ENCODE measurements at regions not wholly inside any gene's neighbourhood (a gene's known extent, or its start where the extent isn't known, plus 50 kb on each side); places are given as distances from the start of the nearest gene placed in this dataset.
"Not testable (repeated sequence)": the region's sequence is repeated elsewhere in the genome, so short reads cannot be mapped to it uniquely, and the experiment has no call there.

DNA sequence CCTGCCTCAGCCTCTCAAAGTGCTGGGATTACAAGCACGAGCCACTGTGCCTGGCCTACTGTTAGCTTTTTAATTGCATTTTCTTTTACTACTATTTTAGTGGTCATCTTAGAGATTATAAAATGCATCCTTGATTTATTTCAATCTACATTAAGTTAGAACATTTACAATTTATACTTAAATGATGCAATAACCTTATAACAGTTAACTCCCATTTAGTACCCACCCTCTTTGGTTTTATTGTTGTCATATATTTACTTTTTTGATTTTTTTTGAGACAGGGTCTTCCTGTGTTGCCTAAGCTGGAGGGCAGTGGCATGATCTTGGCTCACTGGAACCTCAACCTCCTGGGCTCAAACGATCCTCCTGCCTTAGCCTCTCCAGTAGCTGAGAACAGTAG, 77.3 kb downstream of the PPCDC start:
- no peak for DNase-seq (ENCODE audit: low spot score)

DNA sequence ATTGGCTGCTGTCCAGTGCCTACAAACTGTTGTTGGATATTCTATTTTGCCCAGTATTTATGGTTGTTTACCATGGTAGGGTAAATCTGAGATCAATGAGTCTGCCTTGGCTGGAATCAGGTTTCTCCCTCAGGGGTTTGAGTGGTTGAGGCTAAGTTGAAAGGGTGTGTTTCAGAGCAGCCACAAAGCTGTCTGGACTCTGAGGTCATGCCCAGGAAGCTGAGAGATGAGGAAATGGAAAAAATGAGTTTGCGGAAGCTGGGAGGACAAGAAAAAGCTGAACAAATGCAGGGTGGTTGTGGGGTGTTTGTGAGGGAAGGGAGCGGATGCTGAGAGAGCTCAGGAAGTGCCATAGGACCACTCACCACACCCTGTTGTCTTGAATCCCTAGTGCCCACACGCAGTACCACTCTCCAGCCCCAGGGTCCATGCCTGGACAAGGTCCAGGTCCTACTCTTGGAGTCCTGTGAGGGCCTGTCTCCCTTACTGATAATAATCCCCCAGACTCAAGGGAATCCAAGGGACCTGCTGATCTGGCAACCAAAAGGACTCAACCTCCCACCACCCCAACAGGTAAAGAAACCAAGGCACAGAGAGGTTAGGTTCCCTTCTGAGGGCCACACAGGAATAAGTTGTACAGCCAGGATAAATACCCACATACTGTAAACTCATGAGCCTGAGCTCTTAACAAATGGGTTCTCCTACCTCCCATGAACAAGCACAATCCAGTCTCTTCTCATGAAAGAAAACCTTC, 81.6 kb downstream of the PPCDC start:
- peak; percentile 62 for DNase-seq (ENCODE audit: low spot score)

DNA sequence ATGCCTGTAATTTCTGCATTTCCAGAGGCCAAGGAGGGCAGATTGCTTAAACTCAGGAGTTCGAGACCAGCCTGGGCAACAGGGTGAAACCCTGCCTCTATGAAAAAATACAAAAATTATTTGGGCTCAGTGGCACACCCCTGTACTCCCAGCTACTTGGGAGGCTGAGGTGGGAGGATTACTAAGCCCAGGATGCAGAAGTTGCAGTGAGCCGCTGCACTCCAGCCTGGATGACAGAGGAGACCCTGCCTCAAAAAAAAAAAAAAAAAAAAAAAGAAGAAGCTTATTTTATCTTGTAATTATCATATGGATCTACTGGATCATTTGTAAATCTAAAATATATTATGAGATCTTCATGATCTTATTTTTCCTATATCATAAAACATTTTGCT, 84.1 kb downstream of the PPCDC start:
- DNase-seq (ENCODE audit: low spot score), result no peak

DNA sequence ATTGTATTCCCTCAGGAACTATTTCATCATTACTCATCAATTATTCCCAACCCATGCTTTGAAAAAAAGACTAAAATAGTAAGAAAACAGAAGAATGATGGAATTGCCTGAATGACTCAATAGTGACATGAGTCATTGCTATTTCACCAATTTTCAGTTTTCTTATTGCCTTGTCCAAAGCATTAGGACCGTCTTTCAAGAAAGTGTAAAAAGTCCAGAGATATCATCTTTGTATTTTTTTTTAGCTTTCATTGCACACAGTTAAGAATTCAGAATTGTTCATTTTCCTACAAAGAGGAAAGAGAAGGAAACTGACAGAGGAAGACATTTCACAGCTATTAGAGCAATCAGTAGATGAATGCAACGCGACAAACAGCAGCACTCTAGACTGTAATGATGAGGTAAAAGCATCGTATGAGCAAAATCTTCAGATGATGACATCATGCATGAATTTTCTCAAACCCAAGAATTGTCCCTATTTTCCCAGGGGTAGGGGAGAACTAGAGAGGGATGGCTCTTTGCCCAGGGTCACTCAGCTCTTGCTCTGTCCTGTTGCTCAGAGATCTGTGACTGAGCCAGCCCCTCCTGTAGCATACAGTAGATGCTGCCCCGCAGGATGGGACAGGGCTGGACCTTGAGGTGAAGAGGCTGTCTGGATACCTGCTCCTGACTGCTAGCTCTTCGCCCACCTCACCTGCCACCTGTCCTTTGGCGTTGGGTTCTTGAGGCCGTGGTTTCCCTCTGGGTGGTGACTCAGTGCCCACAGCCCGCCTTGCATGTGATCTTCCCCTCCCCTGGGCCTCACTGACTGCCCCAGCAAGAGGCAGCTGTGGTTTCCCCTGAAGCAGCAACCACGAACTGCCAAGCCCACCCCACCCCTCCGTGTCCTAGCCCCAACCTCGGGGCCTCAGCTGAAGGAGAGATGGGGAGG, 84.8 kb downstream of the PPCDC start:
- DNase-seq (ENCODE audit: low spot score), result no peak

DNA sequence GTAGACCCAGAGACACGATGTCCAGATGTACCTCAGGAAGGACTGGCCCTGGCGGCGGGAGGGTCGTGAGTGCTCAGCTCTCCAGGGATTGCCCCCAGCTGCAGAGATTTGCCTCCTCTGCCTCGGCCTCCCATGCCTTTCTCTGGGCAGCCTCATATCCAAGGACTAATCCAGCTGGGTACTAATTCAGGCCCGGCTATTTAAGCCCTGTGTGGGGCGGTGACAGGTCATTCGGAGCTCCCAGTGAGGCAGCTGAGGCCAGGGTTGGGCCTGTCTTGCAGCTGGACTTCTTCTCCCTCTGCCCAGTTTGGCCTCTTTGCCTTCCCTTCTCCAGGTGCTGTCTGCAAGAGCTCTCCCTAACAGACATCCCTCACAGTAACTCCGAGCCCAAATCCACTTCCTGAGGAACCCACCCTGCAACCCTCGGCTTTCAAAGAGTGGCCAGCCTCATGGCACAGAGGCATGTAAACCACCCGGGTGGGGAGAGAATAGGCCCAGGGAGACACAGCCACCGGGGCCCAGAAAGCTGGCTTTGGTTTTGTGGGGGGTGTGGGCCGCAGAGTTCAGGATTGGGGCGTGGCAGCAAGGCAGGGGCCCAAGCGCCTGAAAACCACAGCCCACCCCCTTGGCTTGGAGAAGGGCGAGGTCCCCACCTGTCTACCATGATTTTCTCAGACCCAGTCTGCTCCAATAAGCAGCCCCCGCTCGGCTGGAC, 85.8 kb downstream of the PPCDC start:
- no peak for DNase-seq (ENCODE audit: low spot score)

DNA sequence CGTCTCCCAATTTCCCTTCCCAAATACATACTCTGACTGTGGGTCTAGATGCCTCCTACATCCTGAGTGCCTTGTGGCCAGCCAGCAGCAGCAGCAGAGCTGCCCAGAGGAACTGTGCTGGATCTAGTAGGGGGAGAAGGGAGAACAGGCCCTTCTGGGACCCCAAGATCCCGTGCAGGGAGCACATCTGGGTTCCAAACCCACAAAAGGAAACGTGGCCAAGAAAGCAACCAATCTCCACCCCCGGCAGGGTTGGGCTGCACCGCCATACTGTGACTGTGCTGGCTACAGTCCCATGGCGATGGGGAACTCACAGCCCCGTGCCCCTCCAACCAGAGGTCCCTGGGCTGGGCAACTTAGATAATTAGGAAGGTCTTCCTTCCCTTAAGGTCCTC, 86.3 kb downstream of the PPCDC start:
- DNase-seq (ENCODE audit: low spot score), result no peak

DNA sequence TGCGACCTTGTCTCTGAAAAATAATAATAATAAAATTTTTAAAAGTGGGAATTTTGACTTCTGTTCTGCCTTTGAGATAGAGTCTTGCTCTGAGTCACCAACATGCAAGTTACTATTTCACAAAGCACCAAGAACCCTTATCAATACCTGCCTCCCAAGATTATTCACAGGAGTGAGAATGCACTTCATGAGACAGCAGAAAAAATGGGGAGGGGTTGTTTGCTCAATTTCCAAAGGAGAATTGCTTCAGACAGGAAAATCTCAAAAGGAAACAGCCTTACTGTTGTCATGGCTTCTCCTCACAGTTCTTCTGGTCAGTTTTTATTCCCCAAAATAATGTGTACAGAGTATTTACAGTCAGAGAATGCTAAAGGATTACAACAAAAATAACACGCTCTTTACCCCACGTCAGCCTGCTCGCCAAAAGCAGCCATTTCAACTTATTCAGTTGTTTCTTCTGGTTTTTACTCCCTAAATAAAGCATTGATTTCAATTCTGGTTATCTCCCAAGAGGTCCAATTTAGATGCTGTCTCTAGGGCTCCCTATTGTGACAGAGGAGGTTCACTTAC, 89.0 kb downstream of the PPCDC start:
- DNase-seq (ENCODE audit: low spot score), result no peak

DNA sequence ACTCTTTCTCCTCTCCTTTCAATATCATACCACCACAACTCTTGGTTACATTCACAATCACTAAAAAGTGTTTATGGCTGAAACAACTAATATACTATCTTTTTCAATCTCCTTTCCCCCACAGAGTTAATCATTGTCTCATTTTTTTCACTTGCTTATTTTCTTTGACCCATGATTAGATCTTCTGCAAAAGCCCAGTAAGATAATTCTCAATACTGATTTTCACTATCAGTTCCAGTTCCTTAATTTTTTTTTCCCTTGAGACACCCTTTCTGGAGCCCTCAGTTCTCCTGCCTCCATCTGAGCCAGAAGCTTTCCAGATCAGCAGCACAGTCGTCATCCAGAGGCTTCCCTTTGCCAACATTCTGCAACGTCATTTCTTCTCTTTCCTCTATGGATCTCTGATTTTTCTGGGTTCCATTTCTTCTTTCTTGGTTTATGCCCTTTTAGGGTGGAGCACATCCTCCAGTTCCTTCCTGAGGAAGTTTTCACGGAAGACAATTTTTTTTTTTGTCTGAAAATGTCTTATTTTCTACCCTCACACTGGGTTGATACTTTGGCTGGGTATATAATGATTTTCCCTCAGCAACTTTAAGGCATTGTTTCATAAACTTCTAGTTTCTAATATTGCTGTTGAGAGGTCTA, 88.7 kb upstream of the C15orf39 start:
- DNase-seq (ENCODE audit: low spot score), result no peak

DNA sequence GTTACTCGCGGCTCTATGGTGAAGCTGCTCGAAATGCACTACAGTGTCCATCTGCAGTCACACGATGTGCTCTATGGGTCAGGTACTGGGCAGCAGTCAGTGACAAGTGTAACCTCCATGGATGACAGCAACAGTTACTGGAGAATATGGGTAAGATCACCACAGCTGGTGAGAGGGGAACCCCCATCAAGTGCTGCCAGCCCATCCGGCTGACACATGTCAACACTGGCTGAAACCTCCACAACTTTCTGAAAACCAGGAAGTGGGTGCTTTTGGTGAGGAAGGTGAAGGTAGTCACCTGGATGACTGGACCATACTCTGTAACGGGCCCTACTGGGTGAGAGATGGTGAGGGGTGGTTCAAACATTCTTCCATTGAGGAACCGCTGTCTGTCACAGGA, 87.4 kb upstream of the C15orf39 start:
- DNase-seq (ENCODE audit: low spot score), result no peak

DNA sequence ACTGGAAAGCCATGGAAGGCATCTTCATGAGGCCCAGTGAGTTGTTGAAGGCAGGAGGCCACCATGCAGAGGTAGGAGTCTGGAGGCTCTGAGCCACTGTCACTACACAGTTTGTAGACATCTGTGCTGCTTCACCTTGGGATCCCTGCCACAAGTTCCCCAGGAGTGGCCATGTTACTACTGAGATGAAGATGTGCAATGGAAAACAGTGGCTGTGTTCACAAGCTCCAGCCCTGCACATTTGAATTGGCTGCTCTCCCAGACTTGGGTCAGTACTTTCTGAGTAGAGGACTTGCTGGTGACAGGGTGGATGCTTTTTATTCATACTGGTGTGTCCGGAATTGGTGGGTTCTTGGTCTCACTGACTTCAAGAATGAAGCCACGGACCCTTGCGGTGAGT, 86.9 kb upstream of the C15orf39 start:
- DNase-seq (ENCODE audit: low spot score), result no peak

DNA sequence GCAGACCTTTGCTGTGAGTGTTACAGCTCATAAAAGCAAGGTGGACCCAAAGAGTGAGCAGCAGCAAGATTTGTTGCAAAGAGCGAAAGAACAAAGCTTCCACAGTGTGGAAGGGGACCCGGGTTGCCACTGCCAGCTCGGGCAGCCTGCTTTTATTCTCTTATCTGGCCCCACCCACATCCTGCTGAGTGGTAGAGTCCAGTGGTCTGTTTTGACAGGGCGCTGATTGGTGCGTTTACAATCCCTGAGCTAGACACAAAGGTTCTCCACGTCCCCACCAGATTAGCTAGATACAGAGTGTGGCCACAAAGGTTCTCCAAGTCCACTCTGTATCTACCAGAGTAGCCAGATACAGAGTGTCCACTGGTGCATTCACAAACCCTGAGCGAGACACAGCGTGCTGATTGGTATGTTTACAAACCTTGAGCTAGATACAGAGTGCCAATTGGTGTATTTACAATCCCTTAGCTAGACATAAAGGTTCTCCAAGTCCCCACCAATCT, 86.2 kb upstream of the C15orf39 start:
- not testable (repeated sequence) for DNase-seq (ENCODE audit: low spot score)

DNA sequence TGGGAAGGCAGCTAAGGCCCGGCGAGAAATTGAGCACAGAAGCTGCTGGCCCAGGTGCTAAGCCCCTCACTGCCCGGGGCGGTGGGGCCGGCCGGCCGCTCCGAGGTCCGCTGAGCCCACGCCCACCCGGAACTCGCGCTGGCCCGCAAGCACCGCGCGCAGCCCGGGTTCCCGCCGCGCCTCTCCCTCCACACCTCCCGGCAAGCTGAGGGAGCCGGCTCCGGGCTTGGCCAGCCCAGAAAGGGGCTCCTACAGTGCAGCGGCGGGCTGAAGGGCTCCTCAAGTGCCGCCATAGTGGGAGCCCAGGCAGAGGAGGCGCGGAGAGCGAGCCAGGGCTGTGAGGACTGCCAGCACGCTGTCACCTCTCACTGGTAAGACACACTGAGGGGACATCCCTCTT, 85.5 kb upstream of the C15orf39 start:
- DNase-seq (ENCODE audit: low spot score), result not testable (repeated sequence)

DNA sequence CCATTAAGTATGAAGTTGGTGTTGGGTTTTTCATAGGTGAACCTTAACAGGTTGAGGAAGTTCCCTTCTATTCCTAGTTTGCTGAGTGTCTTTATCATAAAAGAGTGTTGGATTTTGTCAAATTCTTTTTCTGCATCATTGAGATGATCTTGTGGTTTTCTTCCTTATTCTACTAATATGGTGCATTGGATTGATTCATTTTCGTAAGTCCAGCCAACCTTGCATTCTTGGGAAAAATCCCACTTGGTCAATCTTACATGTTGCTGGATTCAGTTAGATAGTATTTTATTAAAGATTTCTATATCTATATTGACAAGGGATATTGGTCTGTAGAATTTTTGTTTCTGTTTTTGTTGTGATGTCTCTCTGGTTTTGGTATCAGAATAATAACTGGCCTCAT, 83.7 kb upstream of the C15orf39 start:
- no peak for DNase-seq (ENCODE audit: low spot score)

DNA sequence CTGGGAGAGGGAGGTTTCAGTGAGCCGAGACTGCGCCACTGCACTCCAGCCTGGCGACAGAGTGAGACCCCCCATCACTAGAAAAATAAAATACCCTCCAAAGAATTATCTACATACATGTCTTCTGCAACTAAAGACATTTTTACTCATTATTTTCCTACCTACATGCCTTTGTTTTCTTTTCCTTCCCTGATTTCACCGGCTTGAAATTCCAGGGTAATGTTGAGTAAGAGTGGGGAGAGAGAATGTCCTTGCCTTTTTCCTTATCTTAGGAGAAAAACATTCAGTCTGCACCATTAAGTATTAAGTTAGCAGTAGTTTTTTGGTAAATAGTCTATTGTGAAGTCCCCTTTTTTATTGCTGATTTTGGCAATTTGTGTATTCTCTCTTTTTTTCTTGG, 82.4 kb upstream of the C15orf39 start:
- DNase-seq (ENCODE audit: low spot score), result not testable (repeated sequence)

DNA sequence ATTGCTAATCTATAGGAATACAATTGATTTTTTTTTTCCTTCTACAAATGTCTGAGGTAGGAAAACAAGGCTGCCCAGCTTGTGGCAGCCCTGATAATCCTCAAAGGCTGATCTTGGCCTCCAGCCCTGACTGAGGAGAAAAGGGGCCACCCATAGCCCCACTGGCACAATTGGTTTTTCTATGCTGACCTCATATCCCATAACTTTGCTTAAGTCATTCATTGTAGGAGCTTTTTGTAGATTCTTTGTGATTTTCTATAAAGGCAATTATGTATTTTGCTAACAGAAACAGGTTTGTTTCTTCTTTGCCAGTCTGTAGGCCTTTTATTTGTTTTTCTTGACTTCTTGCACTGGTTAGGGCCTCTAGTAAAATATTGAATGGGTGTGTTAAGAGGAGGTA, 80.2 kb upstream of the C15orf39 start:
- DNase-seq (ENCODE audit: low spot score), result no peak

DNA sequence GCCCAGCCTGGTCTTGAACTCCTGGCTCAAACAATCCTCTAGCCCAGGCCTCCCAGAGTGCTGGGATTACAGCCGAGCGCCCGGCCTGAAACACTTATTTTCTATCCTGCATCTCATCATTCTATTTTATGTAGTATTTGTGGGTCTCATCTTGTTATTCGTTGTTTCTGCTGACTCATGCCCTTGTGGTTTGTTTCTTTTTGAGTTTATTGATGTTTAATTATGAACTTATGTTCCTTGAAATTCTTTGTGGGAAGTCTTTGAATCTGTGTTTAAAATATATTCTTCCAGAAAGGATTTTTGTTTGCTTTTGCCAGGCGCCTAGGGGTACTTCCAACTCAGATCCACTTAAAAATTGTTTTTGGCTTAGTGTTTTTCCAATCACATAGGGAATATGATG, 78.3 kb upstream of the C15orf39 start:
- DNase-seq (ENCODE audit: low spot score), result no peak

DNA sequence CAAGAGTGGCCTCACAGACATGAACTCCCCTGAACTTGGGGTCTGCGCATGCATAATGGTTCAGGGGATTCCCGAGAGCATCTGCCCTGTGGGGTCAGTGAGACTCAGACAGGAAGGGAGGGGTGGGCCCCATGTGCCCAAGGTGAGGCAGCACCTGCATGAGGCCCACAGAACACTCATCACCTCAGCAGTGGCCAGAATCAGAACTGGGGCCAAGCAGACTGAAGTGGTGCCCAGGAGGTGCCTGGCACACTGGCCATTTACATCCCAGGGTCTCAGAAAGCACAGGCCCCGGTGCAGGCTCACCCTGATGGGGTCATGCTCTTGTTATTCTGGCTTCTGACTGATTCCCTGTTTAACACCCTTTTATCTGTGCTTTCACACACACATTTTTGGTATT, 77.4 kb upstream of the C15orf39 start:
- DNase-seq (ENCODE audit: low spot score), result not testable (repeated sequence)

DNA sequence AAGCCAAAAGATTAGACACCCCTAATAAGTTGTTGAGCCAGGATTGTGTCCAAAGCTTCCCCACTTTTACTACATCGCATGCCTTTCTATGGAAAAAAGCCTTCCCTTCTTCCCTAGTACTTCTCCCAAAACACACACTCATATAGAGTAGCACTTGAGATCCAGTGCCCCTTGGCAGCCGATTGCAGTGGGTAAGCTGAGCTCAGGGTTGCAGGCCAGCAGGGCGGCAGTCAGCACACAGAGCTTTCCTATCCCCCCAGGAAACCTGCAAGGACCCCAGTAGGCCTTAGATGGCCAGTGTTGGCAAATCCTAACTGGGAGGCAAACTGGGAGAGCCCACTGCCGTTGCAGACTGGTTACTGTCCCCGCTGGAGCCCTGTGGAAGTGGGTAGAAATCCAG, 75.7 kb upstream of the C15orf39 start:
- no peak for DNase-seq (ENCODE audit: low spot score)

DNA sequence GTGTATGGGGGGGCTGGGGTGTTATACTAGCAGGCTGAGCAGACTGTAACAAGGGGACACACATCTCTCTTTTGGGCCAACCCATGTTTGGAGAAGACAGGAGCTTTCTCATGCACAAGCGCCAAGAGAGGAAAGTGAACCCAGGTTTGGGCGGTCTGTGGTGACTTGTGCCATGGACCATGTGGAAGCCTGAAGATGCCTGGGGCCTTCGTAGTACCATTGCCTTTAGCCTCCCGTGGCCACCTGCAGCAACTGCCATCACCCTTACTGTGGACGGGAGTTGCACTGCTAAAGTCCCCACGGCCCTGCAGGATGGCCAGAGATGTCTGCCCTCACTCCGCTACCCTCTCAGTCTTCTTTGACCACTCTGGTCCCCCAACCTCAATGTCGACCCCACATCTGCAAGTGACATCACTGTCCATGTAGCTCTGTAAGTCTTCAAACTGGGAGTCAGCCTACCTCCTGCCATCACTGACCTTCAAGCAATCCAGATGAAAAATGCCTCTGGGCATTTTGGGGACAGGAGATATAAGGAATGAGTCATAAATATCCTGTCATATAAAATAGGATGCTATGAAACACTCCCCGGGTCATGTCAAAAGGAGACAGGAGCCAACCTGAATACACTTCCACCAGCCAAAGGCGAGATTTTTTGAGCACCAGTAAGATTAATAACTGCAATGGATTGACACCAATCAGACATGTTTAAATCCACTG, 74.7 kb upstream of the C15orf39 start:
- DNase-seq (ENCODE audit: low spot score), result no peak

DNA sequence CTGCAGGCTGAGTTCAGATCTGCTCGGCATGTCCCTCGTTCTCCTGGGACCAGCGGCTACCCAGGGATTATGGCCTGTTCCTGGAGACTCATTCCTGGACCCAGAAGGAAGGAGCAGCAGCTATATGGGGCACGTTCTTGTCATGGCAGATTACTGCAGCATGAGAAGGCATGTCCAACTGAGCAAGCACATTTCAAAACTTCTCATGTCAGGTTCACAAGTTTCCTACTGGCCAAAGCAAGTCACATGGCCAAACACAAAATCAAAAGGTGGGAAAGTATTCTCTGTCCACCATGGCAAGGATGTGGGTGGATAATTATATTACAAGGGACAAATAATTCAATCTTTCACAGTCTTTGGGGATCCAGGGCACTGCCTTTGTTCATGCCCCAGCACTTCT, 71.9 kb upstream of the C15orf39 start:
- no peak for DNase-seq (ENCODE audit: low spot score)

DNA sequence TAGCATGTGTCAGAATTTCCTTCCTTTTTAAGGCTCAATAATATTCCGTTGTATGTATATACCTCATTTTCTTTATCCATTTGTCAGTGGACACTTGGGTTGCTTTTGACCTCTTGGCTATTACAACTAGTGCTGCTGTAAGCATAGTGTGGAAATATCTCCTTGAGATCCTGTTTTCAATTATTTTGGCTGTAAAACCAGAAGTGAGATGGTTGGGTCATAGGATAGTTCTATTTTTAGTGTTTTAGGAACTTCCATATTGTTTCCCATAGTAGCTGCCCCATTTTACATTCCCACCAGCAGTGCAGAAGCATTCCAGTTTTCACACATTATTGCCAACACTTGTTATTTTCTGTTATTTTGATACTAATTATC, 70.4 kb upstream of the C15orf39 start:
- no peak for DNase-seq (ENCODE audit: low spot score)

Measured in iPS-NIHi11 (cell line).